ENCODE measurements at regions not wholly inside any gene's neighbourhood (a gene's known extent, or its start where the extent isn't known, plus 50 kb on each side); places are given as distances from the start of the nearest gene placed in this dataset.
A peak's percentile ranks its signal among the peaks of the same experiment; 100 is the strongest.

- no peak for DNase-seq (ENCODE audit: low read depth)
Measured at GRCh38 chr7:85074-85882, 107.1 kb upstream of the FAM20C start.

GRCh38 chr7:85883-86515 lies 106.4 kb upstream of the FAM20C start:
- DNase-seq (ENCODE audit: low read depth): no peak

- no peak for DNase-seq (ENCODE audit: low read depth)
Measured at GRCh38 chr7:86629-87028, 105.7 kb upstream of the FAM20C start.

GRCh38 chr7:87047-87446 lies 105.3 kb upstream of the FAM20C start:
- DNase-seq (ENCODE audit: low read depth): no peak

GRCh38 chr7:87671-88070 lies 104.7 kb upstream of the FAM20C start:
- DNase-seq (ENCODE audit: low read depth): no peak

GRCh38 chr7:88095-88926 lies 104.1 kb upstream of the FAM20C start:
- no peak for DNase-seq (ENCODE audit: low read depth)

GRCh38 chr7:88927-89231 lies 103.5 kb upstream of the FAM20C start:
- DNase-seq (ENCODE audit: low read depth): no peak

- DNase-seq (ENCODE audit: low read depth): peak; percentile 95
Measured at GRCh38 chr7:89232-90019, 102.9 kb upstream of the FAM20C start.

GRCh38 chr7:90111-91063 lies 102.0 kb upstream of the FAM20C start:
- DNase-seq (ENCODE audit: low read depth): peak; percentile 59

- DNase-seq (ENCODE audit: low read depth): no peak
Measured at GRCh38 chr7:91396-92175, 100.8 kb upstream of the FAM20C start.

- DNase-seq (ENCODE audit: low read depth): no peak
Measured at GRCh38 chr7:92231-92674, 100.1 kb upstream of the FAM20C start.

GRCh38 chr7:92888-93672 lies 99.3 kb upstream of the FAM20C start:
- no peak for DNase-seq (ENCODE audit: low read depth)

- DNase-seq (ENCODE audit: low read depth): no peak
Measured at GRCh38 chr7:94251-94801, 98.0 kb upstream of the FAM20C start.

GRCh38 chr7:95180-95862 lies 97.0 kb upstream of the FAM20C start:
- peak; percentile 73 for DNase-seq (ENCODE audit: low read depth)

GRCh38 chr7:95863-96260 lies 96.5 kb upstream of the FAM20C start:
- DNase-seq (ENCODE audit: low read depth): no peak

GRCh38 chr7:96861-97260 lies 95.5 kb upstream of the FAM20C start:
- no peak for DNase-seq (ENCODE audit: low read depth)

- no peak for DNase-seq (ENCODE audit: low read depth)
Measured at GRCh38 chr7:97310-97841, 95.0 kb upstream of the FAM20C start.

All from HS-5 (cell line).